Mesendoderm (in vitro differentiated cells): ENCODE measurements at regions not wholly inside any gene's neighbourhood (a gene's known extent, or its start where the extent isn't known, plus 50 kb on each side); places are given as distances from the start of the nearest gene placed in this dataset.

ENCODE experiments used
- DNase-seq: peaks from one replicate; pipeline ENCODE4 v3.0.0; 2013
- H2AK5ac ChIP-seq: 2 replicates; pipeline ENCODE4 v1.6.1; 2013; ENCODE audit warnings: low read length, inconsistent platforms
- H2BK120ac ChIP-seq: 2 replicates; pipeline ENCODE4 v1.6.1; 2013; ENCODE audit warnings: low read depth, mild to moderate bottlenecking, low read length, moderate library complexity, mixed read lengths
- H2BK15ac ChIP-seq: replicated peaks from 2 replicates; pipeline ENCODE4 v1.6.1; 2013; ENCODE audit warnings: low read depth, mild to moderate bottlenecking, moderate library complexity
- H2BK5ac ChIP-seq: 2 replicates; pipeline ENCODE4 v1.6.1; 2013; ENCODE audit warnings: low read length, inconsistent platforms
- H3K18ac ChIP-seq: 2 replicates; pipeline ENCODE4 v1.6.1; 2013; ENCODE audit warnings: mild to moderate bottlenecking, low read length, mixed read lengths
- H3K23ac ChIP-seq: one replicate; pipeline ENCODE4 v1.6.1; 2013; ENCODE audit warnings: low read length
- H3K27ac ChIP-seq: 2 replicates; pipeline ENCODE4 v1.5.1; 2013; ENCODE audit warnings: low read depth, mild to moderate bottlenecking, inconsistent platforms, low read length, moderate library complexity
- H3K27me3 ChIP-seq: 2 replicates; pipeline ENCODE4 v1.6.1; 2013; ENCODE audit warnings: low read length, control low read depth, mild to moderate bottlenecking, inconsistent platforms; ENCODE audit not compliant: insufficient read depth, poor library complexity
- H3K36me3 ChIP-seq: 2 replicates; pipeline ENCODE4 v1.6.1; 2013; ENCODE audit warnings: low read length, inconsistent platforms; ENCODE audit not compliant: control insufficient read depth, insufficient read depth
- H3K4ac ChIP-seq: one replicate; pipeline ENCODE4 v1.6.1; 2013; ENCODE audit warnings: low read depth, mild to moderate bottlenecking, low read length, moderate library complexity
- H3K4me1 ChIP-seq: 2 replicates; pipeline ENCODE4 v1.6.1; 2013; ENCODE audit warnings: low read depth, low read length, inconsistent platforms; ENCODE audit not compliant: control insufficient read depth
- H3K4me2 ChIP-seq: 2 replicates; pipeline ENCODE4 v1.6.1; 2013; ENCODE audit warnings: low read length
- H3K4me3 ChIP-seq: 2 replicates; pipeline ENCODE4 v1.5.1; 2013; ENCODE audit warnings: mild to moderate bottlenecking, low read length
- H3K56ac ChIP-seq: one replicate; pipeline ENCODE4 v1.6.1; 2013; ENCODE audit warnings: low read length
- H3K79me1 ChIP-seq: 2 replicates; pipeline ENCODE4 v1.6.1; 2013; ENCODE audit warnings: low read length, inconsistent platforms
- H3K79me2 ChIP-seq: 2 replicates; pipeline ENCODE4 v1.6.1; 2013; ENCODE audit warnings: mild to moderate bottlenecking, low read length; ENCODE audit not compliant: control insufficient read depth, insufficient read depth
- H3K9ac ChIP-seq: 2 replicates; pipeline ENCODE4 v1.6.1; 2013; ENCODE audit warnings: low read length, inconsistent platforms
- H4K5ac ChIP-seq: one replicate; pipeline ENCODE4 v1.6.1; 2013; ENCODE audit warnings: low read length
- H4K8ac ChIP-seq: one replicate; pipeline ENCODE4 v1.6.1; 2013; ENCODE audit warnings: low read depth, mild to moderate bottlenecking, control low read depth, low read length, moderate library complexity
- WGBS: extraction: QIAGEN DNeasy Blood & Tissue Kit; methylation state at CpG from one replicate; pipeline ENCODE4 v1.1.7; 2013; ENCODE audit warnings: low lambda C conversion rate, missing lambda C conversion rate; ENCODE audit not compliant: insufficient coverage; ENCODE audit errors: extremely low coverage; 5-methylcytosine and 5-hydroxymethylcytosine counted together

DNA sequence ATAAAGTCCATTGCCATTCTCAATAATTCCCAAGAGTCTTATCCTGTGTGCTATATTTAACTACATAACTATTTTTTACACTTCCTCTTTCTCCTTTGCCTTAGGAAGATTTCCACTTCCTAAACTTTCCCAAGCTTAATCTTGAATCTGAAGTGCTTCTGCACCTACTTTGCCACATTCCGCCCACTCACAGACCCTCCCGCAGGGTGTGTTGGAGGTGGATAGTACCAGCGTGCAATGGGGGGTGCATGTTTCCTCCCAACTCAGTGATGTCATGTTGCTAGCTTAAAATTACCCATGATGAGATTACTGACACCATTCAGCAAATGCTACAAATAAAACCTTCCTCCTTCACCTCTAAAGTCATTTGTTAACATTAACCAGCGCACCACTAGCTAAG lies 460.2 kb downstream of the NR2F1-AS1 start:
- Histone ChIP-seq H3K4me2 (no peak overlapping the region), H4K8ac (no peak overlapping the region), H3K56ac (no peak overlapping the region), H4K5ac (no peak overlapping the region), H2BK5ac (no peak overlapping the region), H3K79me1 (no peaks in the 10 kb centered on the region), H3K79me2 (no peaks in the 10 kb centered on the region), H3K18ac (no peak overlapping the region), H3K27me3 (no peaks in the 10 kb centered on the region), H2BK15ac (no peak overlapping the region), H3K4ac (no peak overlapping the region), H2BK120ac (no peak overlapping the region), H3K4me1 (no peaks in the 10 kb centered on the region), H3K23ac (no peak overlapping the region), H2AK5ac (no peak overlapping the region), H3K27ac (no peak overlapping the region), H3K36me3 (no peaks in the 10 kb centered on the region), H3K4me3 (no peak overlapping the region), H3K9ac (no peak overlapping the region)
- WGBS = no CpG with 5 or more reads among the region's 4 CpGs
- no peak for DNase-seq

DNA sequence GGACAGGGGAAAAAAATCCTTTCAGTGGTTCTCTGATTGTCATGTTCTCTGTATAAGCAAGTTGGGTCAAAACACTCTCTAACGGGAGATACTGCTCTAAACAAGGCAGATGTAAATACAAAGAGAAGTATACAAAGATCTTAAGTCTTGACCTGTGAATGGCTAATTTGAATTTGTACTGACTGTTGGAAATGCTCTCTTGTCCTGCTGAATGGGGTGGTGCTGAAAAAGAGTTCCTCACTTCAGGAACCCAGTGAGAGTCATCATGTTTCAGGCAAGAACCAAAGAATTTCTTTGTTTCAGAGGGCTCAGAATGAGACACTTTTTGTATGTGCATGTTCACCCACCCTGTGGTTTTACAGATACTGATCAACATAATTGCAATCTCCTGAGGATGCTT lies 461.0 kb downstream of the NR2F1-AS1 start:
- H3K23ac ChIP-seq = no peak overlapping the region
- no peak overlapping the region for H3K4me2 ChIP-seq
- no peaks in the 10 kb centered on the region for H3K79me1 ChIP-seq
- no peak overlapping the region for H2BK5ac ChIP-seq
- H4K5ac ChIP-seq = no peak overlapping the region
- no peak overlapping the region for H2BK120ac ChIP-seq
- H2BK15ac ChIP-seq = no peak overlapping the region
- H3K56ac ChIP-seq = no peak overlapping the region
- H3K4me3 ChIP-seq = no peak overlapping the region
- no peak overlapping the region for H2AK5ac ChIP-seq
- no peaks in the 10 kb centered on the region for H3K4me1 ChIP-seq
- WGBS = no CpG with 5 or more reads among the region's 1 CpG
- H3K18ac ChIP-seq = no peak overlapping the region
- no peak overlapping the region for H3K4ac ChIP-seq
- no peak overlapping the region for H3K27ac ChIP-seq
- H3K27me3 ChIP-seq = no peaks in the 10 kb centered on the region
- H3K79me2 ChIP-seq = no peaks in the 10 kb centered on the region
- H3K9ac ChIP-seq = no peak overlapping the region
- H3K36me3 ChIP-seq = no peaks in the 10 kb centered on the region
- no peak overlapping the region for H4K8ac ChIP-seq
- no peak for DNase-seq

DNA sequence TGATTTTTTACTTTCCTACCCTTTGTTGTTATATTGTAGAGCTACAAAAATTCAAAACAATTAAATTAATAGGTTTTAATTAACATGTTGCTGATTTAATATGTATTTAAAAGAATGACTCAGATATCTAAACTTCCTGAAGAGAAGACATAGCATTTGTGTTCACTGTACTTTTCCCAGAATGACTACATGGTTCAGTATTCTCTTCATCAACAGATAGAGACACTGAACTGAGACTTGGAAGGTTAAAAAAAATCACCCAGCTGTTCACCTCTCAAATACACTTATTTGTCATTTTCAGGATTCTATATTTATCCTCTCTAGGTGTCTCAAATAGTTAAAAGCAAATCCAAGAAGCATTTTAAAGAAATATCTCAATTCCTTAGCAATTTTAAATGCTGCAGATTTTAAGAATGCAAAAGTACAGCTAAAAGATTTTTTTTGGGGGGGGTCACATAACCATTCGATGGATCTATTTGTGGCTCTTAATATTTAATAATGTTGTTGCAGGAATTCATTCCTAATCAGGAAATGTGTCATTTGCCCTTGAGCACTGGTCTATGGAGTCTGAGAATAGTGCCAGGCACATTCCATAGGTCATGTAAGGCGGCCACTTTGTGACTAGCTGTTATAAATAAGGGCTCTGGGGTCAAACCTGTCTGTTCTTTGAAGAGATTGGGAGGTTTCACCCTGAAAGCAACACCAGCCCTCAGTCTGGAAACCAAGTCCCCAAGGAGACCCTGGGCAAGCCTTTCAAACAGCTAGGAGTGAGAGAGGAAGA lies 463.1 kb downstream of the NR2F1-AS1 start:
- DNase-seq = no peak
- Histone ChIP-seq H2AK5ac (no peak overlapping the region), H2BK5ac (no peak overlapping the region), H3K4me3 (no peak overlapping the region), H3K56ac (no peak overlapping the region), H3K4me2 (no peak overlapping the region), H2BK120ac (no peak overlapping the region), H3K36me3 (no peaks in the 10 kb centered on the region), H3K27me3 (no peaks in the 10 kb centered on the region), H3K18ac (no peak overlapping the region), H3K23ac (no peak overlapping the region), H4K5ac (no peak overlapping the region), H3K79me1 (no peaks in the 10 kb centered on the region), H4K8ac (no peak overlapping the region), H3K4me1 (no peaks in the 10 kb centered on the region), H3K4ac (no peak overlapping the region), H3K9ac (no peak overlapping the region), H3K27ac (no peak overlapping the region), H3K79me2 (no peaks in the 10 kb centered on the region), H2BK15ac (no peak overlapping the region)
- WGBS = no CpG with 5 or more reads among the region's 2 CpGs

DNA sequence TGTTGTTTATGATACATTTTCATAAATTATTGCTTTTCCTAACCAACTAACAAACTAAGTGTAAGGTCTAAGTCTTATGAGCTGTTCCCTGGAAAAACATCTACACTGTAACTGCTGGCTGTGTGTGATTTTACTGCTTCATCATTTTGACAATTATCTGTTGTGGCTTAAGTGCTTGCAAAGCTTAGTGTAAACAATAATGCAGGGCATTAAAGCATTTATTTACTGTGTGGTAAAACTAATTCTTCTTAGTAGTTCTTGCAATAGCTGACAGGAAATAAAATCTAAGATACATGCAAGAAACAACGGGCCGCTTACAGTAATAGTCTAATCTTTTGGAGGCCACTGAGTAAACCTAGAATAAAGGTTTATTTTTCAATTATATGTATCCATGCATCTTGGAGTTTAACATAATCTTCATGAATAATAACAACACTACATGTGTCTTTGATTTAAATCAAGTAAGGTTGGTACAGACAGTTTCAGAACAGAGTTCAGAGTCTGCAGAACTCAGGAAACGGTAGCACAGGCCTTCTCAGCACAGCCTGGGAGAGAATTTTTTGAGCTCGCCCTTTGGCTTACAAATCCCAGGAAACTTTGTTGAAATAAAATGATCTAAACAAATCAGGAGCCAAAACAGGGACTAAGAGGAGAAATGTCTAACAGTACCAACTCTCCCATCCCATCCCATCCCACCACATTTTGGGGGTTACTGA lies 473.1 kb downstream of the NR2F1-AS1 start:
- Histone ChIP-seq H2AK5ac (no peak overlapping the region), H3K4me2 (no peak overlapping the region), H3K79me1 (no peaks in the 10 kb centered on the region), H3K4ac (no peak overlapping the region), H4K5ac (no peak overlapping the region), H3K27me3 (no peaks in the 10 kb centered on the region), H2BK5ac (no peak overlapping the region), H2BK120ac (no peak overlapping the region), H3K79me2 (no peaks in the 10 kb centered on the region), H3K23ac (no peak overlapping the region), H3K18ac (no peak overlapping the region), H4K8ac (no peak overlapping the region), H3K4me1 (no peaks in the 10 kb centered on the region), H3K56ac (no peak overlapping the region), H2BK15ac (no peak overlapping the region), H3K4me3 (no peak overlapping the region), H3K27ac (no peak overlapping the region), H3K9ac (no peak overlapping the region), H3K36me3 (no peaks in the 10 kb centered on the region)
- no peak for DNase-seq
- WGBS = no CpG with 5 or more reads among the region's 4 CpGs

DNA sequence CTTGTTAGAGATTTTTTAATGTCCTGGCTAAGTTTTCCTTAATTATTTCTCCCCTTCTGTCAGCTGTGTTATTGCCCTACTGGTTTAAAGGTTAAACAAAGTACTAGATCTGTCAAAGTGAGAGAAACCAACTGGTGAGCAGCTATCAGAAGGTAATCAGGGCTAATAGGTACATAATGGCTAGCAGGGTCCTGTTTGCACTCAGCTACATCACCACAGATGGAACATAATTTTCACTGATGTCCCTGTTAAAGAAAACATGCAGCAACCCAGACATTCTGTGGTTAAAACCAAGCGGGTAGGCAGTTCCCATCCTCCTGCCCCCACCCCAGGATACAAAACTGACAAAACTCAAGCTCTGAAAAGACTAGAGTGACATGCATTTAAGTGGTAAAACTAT lies 473.9 kb downstream of the NR2F1-AS1 start:
- Histone ChIP-seq H3K79me1 (no peaks in the 10 kb centered on the region), H3K4me2 (no peak overlapping the region), H3K9ac (no peak overlapping the region), H3K18ac (no peak overlapping the region), H3K4me1 (no peaks in the 10 kb centered on the region), H2BK120ac (no peak overlapping the region), H3K27ac (no peak overlapping the region), H4K8ac (no peak overlapping the region), H3K56ac (no peak overlapping the region), H3K4ac (no peak overlapping the region), H2BK15ac (no peak overlapping the region), H2BK5ac (no peak overlapping the region), H3K36me3 (no peaks in the 10 kb centered on the region), H3K23ac (no peak overlapping the region), H3K79me2 (no peaks in the 10 kb centered on the region), H3K4me3 (no peak overlapping the region), H2AK5ac (no peak overlapping the region), H3K27me3 (no peaks in the 10 kb centered on the region), H4K5ac (no peak overlapping the region)
- no CpG with 5 or more reads among the region's 1 CpG for WGBS
- no peak for DNase-seq
